Neutrophil (primary cell): ENCODE measurements at regions not wholly inside any gene's neighbourhood (a gene's known extent, or its start where the extent isn't known, plus 50 kb on each side); places are given as distances from the start of the nearest gene placed in this dataset.

ENCODE experiments used
- H3K27ac ChIP-seq: fragments of 200-600 bp; sonication (generic); 2 replicates; pipeline ENCODE4 v1.5.1; 2016; ENCODE audit warnings: mild to moderate bottlenecking, moderate library complexity
- H3K27me3 ChIP-seq: fragments of 200-600 bp; sonication (generic); 2 replicates; pipeline ENCODE4 v1.6.0; 2016; ENCODE audit warnings: mild to moderate bottlenecking
- H3K36me3 ChIP-seq: fragments of 200-600 bp; sonication (generic); 2 replicates; pipeline ENCODE4 v1.5.1; 2017
- H3K4me1 ChIP-seq, 2 experiments: fragments of 200-600 bp in 1 of 2; sonication (generic) in 1 of 2; 1 replicate in 1 of 2; 2 replicates in 1 of 2; pipeline versions ENCODE4 v1.5.1 to v1.6.1; 2013 to 2016; ENCODE audit warnings: low read depth in 1 of 2, low read length in 1 of 2, mild to moderate bottlenecking in 1 of 2, moderate library complexity in 1 of 2; ENCODE audit not compliant: control insufficient read depth in 1 of 2, insufficient read depth in 1 of 2
- H3K4me3 ChIP-seq, 2 experiments: fragments of 200-600 bp in 1 of 2; sonication (generic) in 1 of 2; 1 replicate in 1 of 2; 2 replicates in 1 of 2; pipeline ENCODE4 v1.5.1; 2013 to 2016; ENCODE audit warnings: low read depth in 1 of 2, low read length in 1 of 2, mild to moderate bottlenecking in 1 of 2, moderate library complexity in 1 of 2
- H3K9me3 ChIP-seq: fragments of 200-600 bp; sonication (generic); 2 replicates; pipeline ENCODE4 v1.5.1; 2016
- CTCF ChIP-seq: fragments of 200-600 bp; sonication (generic); IDR thresholded peaks from 2 replicates; pipeline ENCODE4 v1.5.1; 2016; ENCODE audit warnings: antibody characterized with exemption

- Histone ChIP-seq H3K4me3 (no peak overlapping the region), H3K9me3 (no peaks in the 10 kb centered on the region), H3K27me3 (no peaks in the 10 kb centered on the region), H3K36me3 (no peaks in the 10 kb centered on the region), H3K27ac (no peak overlapping the region), H3K4me1 (no peaks in the 10 kb centered on the region)
- no peak for TF ChIP-seq CTCF
Observed at GRCh38 chr20:12824328-12825225, 184.2 kb upstream of the SPTLC3 start.

GRCh38 chr20:12825226-12825595 is 183.6 kb upstream of the SPTLC3 start:
- H3K36me3 ChIP-seq: no peaks in the 10 kb centered on the region
- H3K9me3 ChIP-seq: no peaks in the 10 kb centered on the region
- no peak overlapping the region for H3K4me3 ChIP-seq
- no peaks in the 10 kb centered on the region for H3K27me3 ChIP-seq
- no peak for TF ChIP-seq CTCF
- no peak overlapping the region for H3K27ac ChIP-seq
- H3K4me1 ChIP-seq: no peaks in the 10 kb centered on the region

GRCh38 chr20:12827816-12828385 is 180.9 kb upstream of the SPTLC3 start:
- Histone ChIP-seq H3K4me1 (no peaks in the 10 kb centered on the region), H3K27me3 (no peaks in the 10 kb centered on the region), H3K36me3 (no peaks in the 10 kb centered on the region), H3K9me3 (no peaks in the 10 kb centered on the region), H3K27ac (no peak overlapping the region), H3K4me3 (no peak overlapping the region)
- no peak for TF ChIP-seq CTCF

DNA sequence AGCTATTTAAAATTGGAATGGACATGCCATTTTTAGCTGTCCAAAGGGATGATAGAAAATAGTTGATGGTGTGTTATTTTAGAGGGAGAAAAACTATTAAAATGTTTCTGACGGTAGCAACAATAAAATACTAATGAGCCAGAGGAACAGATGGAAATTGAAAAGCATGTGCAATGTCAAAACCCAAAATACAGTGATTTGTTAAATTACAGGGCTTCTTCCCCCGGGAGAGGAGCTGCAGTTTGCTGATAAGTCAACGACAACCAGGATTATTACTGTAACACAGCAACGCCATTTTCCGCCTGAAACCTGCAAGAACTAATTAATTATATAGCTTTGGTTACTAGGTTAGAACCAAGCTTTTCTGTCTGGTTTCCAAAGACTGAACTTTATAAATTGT is 179.6 kb upstream of the SPTLC3 start:
- H3K27me3 ChIP-seq: no peaks in the 10 kb centered on the region
- no peak for TF ChIP-seq CTCF
- H3K4me3 ChIP-seq: no peak overlapping the region
- H3K9me3 ChIP-seq: no peaks in the 10 kb centered on the region
- no peaks in the 10 kb centered on the region for H3K4me1 ChIP-seq
- no peaks in the 10 kb centered on the region for H3K36me3 ChIP-seq
- no peak overlapping the region for H3K27ac ChIP-seq

DNA sequence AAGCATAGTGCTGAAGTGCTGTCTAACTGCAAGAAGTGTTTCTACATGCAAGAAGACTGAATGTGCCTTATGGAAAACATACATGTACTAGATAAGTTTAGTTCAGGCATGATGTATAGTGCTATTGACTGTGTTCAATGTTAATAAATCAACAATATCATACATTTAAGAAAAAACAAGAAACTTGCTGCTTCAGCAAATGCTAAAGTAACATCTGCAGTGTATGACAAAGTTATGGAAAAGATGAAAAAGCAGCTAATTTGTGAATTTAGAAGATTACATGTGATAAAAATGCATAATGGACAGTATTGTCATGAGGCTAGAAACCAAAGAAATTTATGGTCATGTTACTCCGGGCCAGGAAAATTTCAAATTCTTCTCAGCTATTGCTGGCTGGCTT is 174.9 kb upstream of the SPTLC3 start:
- Histone ChIP-seq H3K27me3 (no peaks in the 10 kb centered on the region), H3K27ac (no peak overlapping the region), H3K9me3 (no peaks in the 10 kb centered on the region), H3K36me3 (no peaks in the 10 kb centered on the region), H3K4me1 (no peaks in the 10 kb centered on the region), H3K4me3 (no peak overlapping the region)
- TF ChIP-seq CTCF: no peak
